ENCODE measurements at regions not wholly inside any gene's neighbourhood (a gene's known extent, or its start where the extent isn't known, plus 50 kb on each side); places are given as distances from the start of the nearest gene placed in this dataset.
"Not testable (repeated sequence)": the region's sequence is repeated elsewhere in the genome, so short reads cannot be mapped to it uniquely, and the experiment has no call there.

GRCh38 chr6:19210849-19211590 lies 626.1 kb upstream of the ID4 start:
- H3K36me3 Mint-ChIP-seq (ENCODE audit: low read depth): peaks cover 19% of the 10 kb centered on the region

GRCh38 chr6:19214231-19214630 lies 622.9 kb upstream of the ID4 start:
- H3K4me3 Mint-ChIP-seq: no peak overlapping the region
- H3K36me3 Mint-ChIP-seq (ENCODE audit: low read depth): peaks cover 13% of the 10 kb centered on the region
- no peaks in the 10 kb centered on the region for H3K4me1 Mint-ChIP-seq
- no peaks in the 10 kb centered on the region for H3K27me3 Mint-ChIP-seq (ENCODE audit: low read depth)
- H3K9me3 Mint-ChIP-seq: peaks cover 13% of the 10 kb centered on the region
- TF ChIP-seq CTCF (conservative IDR thresholded peaks at IDR 0.05): no peak
- H3K27ac Mint-ChIP-seq (ENCODE audit: unreplicated experiment): no peak overlapping the region
- no peak for DNase-seq (ENCODE audit: low read depth, low spot score)

More at GRCh38 chr6:19210849-19211590, 626.1 kb upstream of the ID4 start:
- peak; percentile 41 for TF ChIP-seq CTCF (conservative IDR thresholded peaks at IDR 0.05)
- Mint-ChIP-seq H3K9me3 (peaks cover 19% of the 10 kb centered on the region), H3K4me1 (no peaks in the 10 kb centered on the region), H3K27ac (ENCODE audit: unreplicated experiment) (no peak overlapping the region), H3K27me3 (ENCODE audit: low read depth) (no peaks in the 10 kb centered on the region), H3K4me3 (no peak overlapping the region)
- DNase-seq (ENCODE audit: low read depth, low spot score): peak; percentile 19

- no peaks in the 10 kb centered on the region for H3K27me3 Mint-ChIP-seq (ENCODE audit: low read depth)
- H3K36me3 Mint-ChIP-seq (ENCODE audit: low read depth): peaks cover 13% of the 10 kb centered on the region
- TF ChIP-seq CTCF (conservative IDR thresholded peaks at IDR 0.05): no peak
- peaks cover 10% of the 10 kb centered on the region for H3K9me3 Mint-ChIP-seq
- H3K4me3 Mint-ChIP-seq: no peak overlapping the region
- peak overlapping the region; percentile 76 for H3K27ac Mint-ChIP-seq (ENCODE audit: unreplicated experiment)
- no peak for DNase-seq (ENCODE audit: low read depth, low spot score)
- peaks cover 15% of the 10 kb centered on the region for H3K4me1 Mint-ChIP-seq
These were observed 617.2 kb upstream of the ID4 start for GRCh38 chr6:19219931-19220330.

- Mint-ChIP-seq H3K27me3 (ENCODE audit: low read depth) (no peaks in the 10 kb centered on the region), H3K27ac (ENCODE audit: unreplicated experiment) (peak overlapping the region; percentile 67)
These were observed 605.1 kb upstream of the ID4 start for GRCh38 chr6:19231878-19232561.

GRCh38 chr6:19245656-19246055 lies 591.5 kb upstream of the ID4 start:
- Mint-ChIP-seq H3K9me3 (peaks cover 41% of the 10 kb centered on the region), H3K4me3 (no peak overlapping the region), H3K36me3 (ENCODE audit: low read depth) (peaks cover 51% of the 10 kb centered on the region), H3K4me1 (no peaks in the 10 kb centered on the region), H3K27ac (ENCODE audit: unreplicated experiment) (no peak overlapping the region), H3K27me3 (ENCODE audit: low read depth) (no peaks in the 10 kb centered on the region)
- no peak for TF ChIP-seq CTCF (conservative IDR thresholded peaks at IDR 0.05)
- DNase-seq (ENCODE audit: low read depth, low spot score): no peak

More at GRCh38 chr6:19231878-19232561, 605.1 kb upstream of the ID4 start:
- H3K36me3 Mint-ChIP-seq (ENCODE audit: low read depth): no peaks in the 10 kb centered on the region
- no peak for TF ChIP-seq CTCF (conservative IDR thresholded peaks at IDR 0.05)
- no peak overlapping the region for H3K4me3 Mint-ChIP-seq
- peaks cover 9% of the 10 kb centered on the region for H3K4me1 Mint-ChIP-seq
- DNase-seq (ENCODE audit: low read depth, low spot score): no peak
- peaks cover 9% of the 10 kb centered on the region for H3K9me3 Mint-ChIP-seq

- not testable (repeated sequence) for DNase-seq (ENCODE audit: low read depth, low spot score); H3K27me3 Mint-ChIP-seq (ENCODE audit: low read depth); H3K4me1 Mint-ChIP-seq; H3K27ac Mint-ChIP-seq (ENCODE audit: unreplicated experiment); H3K4me3 Mint-ChIP-seq
- H3K36me3 Mint-ChIP-seq (ENCODE audit: low read depth): peaks cover 43% of the 10 kb centered on the region
- H3K9me3 Mint-ChIP-seq: peaks cover 28% of the 10 kb centered on the region
These were observed 590.0 kb upstream of the ID4 start for GRCh38 chr6:19247181-19247580.

GRCh38 chr6:19256123-19256522 lies 581.0 kb upstream of the ID4 start:
- H3K4me3 Mint-ChIP-seq; DNase-seq (ENCODE audit: low read depth, low spot score); H3K27ac Mint-ChIP-seq (ENCODE audit: unreplicated experiment); H3K4me1 Mint-ChIP-seq; H3K36me3 Mint-ChIP-seq (ENCODE audit: low read depth); H3K27me3 Mint-ChIP-seq (ENCODE audit: low read depth): not testable (repeated sequence)
- peaks cover 11% of the 10 kb centered on the region for H3K9me3 Mint-ChIP-seq

Measured in neural crest cell (in vitro differentiated cells).